NCI-H69 (cell line): ENCODE measurements at regions not wholly inside any gene's neighbourhood (a gene's known extent, or its start where the extent isn't known, plus 50 kb on each side); places are given as distances from the start of the nearest gene placed in this dataset.

Source experiments
- DNase-seq: peaks from one replicate; lab custom pipeline; 2025; lab: John Stamatoyannopoulos, UW

- DNase-seq: no peak
Measured at GRCh38 chr3:10555263-10555662, 49.9 kb upstream of the ATP2B2 start.

DNA sequence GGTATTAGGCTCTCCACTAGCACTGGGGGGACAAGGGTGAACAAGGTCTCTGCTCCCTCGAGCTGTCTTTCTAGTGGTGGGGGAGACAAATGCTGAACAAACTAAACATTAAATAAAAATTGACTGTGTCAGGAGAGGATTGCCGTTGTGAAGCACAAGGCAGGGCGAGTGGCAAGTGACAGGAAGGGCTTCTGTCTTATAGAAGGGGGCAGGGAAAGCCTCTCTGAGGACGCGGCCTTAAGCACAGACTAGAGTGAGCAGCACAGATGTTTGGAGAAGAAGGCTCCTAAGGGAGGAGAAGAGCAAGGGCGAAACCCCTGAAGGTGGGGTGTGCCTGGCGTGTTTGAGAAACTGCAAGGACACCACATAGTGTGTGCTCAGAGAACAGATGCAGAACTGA, 50.9 kb upstream of the ATP2B2 start:
- DNase-seq: no peak

DNA sequence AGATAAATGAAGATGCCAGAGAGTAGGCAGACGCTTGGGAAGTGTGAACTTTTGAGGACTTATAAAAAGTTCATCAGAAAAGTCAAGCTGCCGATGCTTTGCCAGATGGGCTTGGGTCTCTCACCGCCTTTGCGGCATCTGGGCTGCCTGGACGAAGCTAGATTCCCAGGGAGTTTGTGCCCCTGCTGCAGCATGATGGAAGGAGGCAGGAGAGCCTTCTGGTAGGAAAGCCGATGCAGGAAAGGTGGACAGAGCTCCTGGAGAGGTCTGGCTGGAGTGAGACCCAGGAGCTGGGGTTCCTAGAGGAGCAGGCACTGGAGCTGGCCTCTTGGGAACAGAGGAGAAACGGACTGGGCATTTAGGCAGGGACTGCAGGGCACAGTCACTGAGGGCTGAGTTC, 51.9 kb upstream of the ATP2B2 start:
- DNase-seq: no peak

- no peak for DNase-seq
Measured at GRCh38 chr3:10557781-10558373, 52.5 kb upstream of the ATP2B2 start.

DNA sequence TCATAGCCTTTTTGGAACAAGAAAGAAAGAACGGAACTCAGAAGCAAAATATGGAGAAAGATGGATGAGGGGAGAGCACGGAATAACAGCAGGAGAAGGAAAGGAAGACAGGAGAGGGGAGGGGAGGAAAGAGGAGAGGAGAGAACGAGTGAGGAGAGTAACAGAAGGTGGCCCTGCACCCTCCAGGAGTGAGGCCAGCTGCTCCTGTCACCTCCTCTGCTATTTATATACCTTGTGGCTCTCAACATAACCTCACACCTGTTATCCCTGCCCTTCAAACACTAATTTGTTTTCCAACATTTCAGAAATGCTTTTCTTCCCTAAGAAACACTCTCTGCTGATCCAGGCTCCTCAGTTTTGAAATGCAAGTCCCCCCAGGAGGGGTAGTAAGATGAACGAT, 53.4 kb upstream of the ATP2B2 start:
- DNase-seq: peak; percentile 8

- DNase-seq: no peak
Measured at GRCh38 chr3:10560060-10560861, 54.9 kb upstream of the ATP2B2 start.

DNA sequence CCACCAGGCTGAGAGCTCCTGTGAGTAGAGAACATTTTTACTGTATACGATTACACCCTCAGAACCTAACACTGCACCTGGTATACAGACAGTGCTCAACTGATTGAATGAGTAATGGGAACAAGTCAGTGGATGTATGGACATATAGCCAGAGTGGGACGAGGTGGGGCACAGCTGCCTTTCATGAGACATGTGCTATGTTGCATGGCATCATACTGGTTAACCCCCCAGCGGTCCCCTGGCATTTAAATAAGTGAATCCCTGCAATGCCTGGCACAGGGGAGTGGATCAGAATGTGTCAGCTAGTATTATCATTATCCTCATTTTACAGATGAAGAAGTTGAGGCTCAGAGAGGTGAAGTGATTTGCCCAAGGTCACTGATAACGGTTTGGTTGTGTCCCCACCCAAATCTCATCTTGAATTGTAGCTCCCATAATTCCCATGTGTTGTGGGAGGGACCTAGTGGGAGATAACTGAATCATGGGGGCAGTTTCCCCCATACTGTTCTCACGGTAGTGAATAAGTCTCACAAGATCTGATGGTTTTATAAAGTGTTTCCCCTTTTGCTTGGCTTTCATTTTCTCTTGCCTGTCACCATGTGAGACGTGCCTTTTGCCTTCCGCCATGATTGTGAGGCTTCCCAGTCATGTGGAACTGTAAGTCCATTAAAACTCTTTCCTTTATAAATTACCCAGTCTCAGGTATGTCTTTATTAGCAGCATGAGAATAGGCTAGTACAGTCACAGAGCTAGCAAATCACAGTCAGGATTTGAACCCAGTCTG, 56.0 kb upstream of the ATP2B2 start:
- DNase-seq: no peak

DNA sequence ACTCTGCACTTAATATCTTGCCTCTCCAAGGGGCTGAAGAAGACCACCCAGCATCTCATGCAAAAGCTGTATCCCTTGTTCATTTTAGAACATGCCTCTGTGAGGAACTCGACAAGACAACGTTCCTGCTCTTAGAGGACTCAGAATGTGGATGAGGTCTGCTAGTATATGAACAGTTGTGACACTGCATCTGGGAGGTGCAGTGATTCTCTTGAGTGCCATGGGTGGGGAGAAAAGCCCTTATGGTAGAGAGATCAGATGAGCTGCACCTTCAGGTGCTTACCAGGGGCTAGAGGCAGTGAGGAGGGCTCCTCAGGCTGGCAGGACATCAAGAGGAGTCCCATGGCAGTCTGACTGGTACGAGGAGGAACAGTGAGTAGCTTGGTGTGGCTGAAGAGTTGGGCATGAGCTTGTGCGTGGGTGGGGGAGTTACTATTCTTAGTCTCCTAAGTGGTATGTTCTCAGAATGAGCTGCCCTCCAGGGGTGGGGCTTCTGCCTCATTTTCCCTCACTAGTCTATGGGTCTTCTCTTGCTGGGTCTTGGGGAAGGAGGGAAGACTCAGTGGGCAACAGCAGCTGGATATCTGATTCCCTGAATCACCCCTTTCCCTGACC, 56.7 kb upstream of the ATP2B2 start:
- DNase-seq: no peak

DNA sequence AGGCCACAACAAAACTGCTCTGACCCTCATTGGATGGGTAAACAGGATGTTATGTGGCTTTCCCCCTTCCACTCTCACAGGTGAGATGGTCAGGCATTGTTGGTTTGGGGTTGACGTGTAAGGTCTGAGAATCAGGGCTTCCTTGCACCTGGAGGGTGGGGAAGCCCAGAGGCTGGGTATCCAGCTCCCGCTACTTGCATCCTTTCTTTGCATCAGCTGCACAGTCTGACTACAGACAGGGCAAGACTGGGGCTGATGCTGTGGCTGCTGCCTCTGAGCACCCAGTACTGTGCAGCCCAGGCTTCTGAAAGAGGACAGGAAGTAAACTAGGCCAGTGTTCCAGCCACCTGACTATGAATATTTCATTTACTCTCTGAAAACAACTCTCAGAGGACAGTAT, 58.0 kb upstream of the ATP2B2 start:
- DNase-seq: no peak

GRCh38 chr3:10565814-10566213, 60.4 kb upstream of the ATP2B2 start:
- DNase-seq: no peak

GRCh38 chr3:10566451-10566850, 61.1 kb upstream of the ATP2B2 start:
- no peak for DNase-seq

DNA sequence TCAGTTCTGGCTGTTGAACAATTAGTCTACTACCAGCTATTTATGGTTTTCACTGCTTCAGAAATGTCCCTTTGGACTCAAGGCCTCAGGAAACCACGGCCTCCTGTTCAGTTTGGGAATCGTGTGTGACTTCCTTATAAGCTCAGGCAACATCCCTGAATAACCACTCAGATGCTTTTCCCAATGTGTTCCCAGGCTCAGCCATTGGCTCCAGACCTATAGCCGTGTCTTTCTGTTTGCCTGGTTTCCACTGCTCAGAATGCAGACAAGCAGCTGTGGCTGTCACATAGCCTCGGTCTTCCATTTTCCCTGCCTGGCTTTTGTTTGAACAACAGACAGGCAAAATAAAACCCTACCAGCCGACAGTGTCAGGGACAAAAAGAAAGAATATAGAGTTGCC, 63.2 kb upstream of the ATP2B2 start:
- no peak for DNase-seq

GRCh38 chr3:10570196-10570946, 65.0 kb upstream of the ATP2B2 start:
- DNase-seq: no peak

DNA sequence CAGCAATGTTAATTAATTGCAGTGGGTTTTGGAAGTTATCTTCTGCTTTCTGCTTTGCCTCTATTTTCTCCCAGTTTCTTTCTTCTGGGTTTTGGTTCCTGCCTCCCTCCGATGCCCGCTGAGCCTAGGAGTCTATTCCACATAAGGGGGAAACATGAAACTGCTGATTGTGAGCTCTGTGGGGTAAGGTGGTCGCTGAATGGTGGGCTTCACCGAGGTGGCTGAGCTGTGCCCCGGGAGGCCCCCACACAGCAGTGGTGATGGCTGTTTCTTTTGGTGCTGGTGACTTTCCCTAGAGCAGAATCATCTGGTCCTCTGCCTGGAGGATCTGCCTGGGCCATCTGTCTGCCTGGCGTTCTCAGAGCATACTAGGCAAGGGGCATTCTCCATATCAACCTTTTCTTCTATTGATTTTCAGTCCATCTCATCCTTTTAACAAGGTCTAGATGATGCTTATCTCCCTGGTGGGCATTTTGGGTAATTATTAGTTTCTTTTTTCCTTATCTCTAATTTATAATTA, 68.8 kb upstream of the ATP2B2 start:
- no peak for DNase-seq

- no peak for DNase-seq
Measured at GRCh38 chr3:10575601-10576160, 70.3 kb upstream of the ATP2B2 start.

DNA sequence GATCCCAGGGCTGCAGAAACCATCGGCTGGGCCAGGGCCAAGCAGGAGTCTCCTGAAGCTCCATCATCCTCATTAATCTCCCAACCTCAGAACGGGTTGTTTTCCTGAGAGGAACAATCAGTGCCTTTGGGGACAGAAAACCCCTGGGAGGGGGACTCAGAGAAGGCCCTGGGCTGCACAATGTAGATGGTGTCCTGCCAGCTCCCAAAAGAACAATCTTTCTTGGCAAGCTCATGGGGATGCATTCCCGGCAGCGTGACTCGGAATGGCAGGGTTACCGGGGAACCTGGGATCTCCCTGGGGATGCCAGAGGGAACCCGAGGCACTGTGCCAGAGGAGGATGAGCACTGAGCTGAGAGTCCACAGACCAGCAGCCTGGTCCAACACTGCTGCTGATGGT, 72.1 kb upstream of the ATP2B2 start:
- no peak for DNase-seq

GRCh38 chr3:10580426-10580825, 75.0 kb upstream of the ATP2B2 start:
- no peak for DNase-seq

DNA sequence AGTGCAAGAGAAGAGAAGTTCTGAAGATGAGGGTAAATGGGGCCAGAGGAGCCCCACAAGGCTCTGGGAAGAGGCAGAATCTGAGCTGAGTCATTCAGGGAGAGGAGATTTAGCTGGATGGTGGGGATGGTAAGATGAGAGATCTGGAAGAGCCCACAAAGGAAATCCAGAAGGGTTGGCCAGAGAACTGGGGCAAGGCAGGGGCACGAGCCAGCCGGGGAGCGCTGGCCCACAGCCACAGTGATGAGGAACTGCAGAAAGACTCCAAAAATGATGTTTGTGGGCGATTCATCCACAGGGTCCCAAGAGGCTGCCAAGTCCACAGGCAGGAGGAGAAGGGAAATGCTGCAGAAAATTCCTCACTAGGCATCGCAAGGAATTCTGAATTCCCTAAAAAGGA, 75.9 kb upstream of the ATP2B2 start:
- DNase-seq: no peak

- DNase-seq: no peak
Measured at GRCh38 chr3:10581716-10582115, 76.3 kb upstream of the ATP2B2 start.

GRCh38 chr3:10582733-10583132, 77.3 kb upstream of the ATP2B2 start:
- no peak for DNase-seq
